ENCODE measurements at regions not wholly inside any gene's neighbourhood (a gene's known extent, or its start where the extent isn't known, plus 50 kb on each side); places are given as distances from the start of the nearest gene placed in this dataset.

- no peak overlapping the region for H3K4me3 ChIP-seq (ENCODE audit: low read length in 2 of 2)
- H3K9me3 ChIP-seq (ENCODE audit: control insufficient read depth in 2 of 2, low read length in 2 of 2) = no peaks in the 10 kb centered on the region
- H3K9ac ChIP-seq (ENCODE audit: low read length in 2 of 2) = no peak overlapping the region
- no peaks in the 10 kb centered on the region for H3K36me3 ChIP-seq (ENCODE audit: control insufficient read depth in 2 of 2, insufficient read depth in 2 of 2, low read length in 2 of 2)
- no peaks in the 10 kb centered on the region for H3K27me3 ChIP-seq (ENCODE audit: control insufficient read depth in 1 of 2, insufficient read depth in 2 of 2, low read length in 2 of 2)
- no peaks in the 10 kb centered on the region for H3K4me1 ChIP-seq (ENCODE audit: control insufficient read depth, insufficient read depth, low read length)
- no peak overlapping the region for H3K27ac ChIP-seq (ENCODE audit: low read length)
Observed at GRCh38 chr15:53843869-53844569, 84.6 kb upstream of the WDR72 start.

DNA sequence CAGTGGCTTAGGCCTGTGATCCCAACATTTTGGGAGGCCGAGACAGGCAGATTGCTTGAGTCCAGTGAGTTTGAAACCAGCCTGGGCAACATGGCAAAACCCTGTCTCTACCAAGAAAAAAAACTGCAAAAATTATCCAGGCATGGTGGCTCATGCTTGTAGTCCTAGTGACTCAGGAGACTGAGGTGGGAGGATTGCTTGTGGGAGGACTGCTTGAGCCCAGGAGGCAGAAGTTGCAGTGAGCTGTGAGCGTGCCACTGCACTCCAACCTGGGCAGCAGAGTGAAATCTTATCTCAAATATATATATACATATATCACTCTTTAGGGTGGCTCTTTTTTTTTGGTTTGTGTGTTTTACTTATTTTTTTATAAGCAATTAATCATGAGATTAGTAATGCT, 83.7 kb upstream of the WDR72 start:
- Histone ChIP-seq H3K27ac (ENCODE audit: low read length) (no peak overlapping the region), H3K27me3 (ENCODE audit: control insufficient read depth in 1 of 2, insufficient read depth in 2 of 2, low read length in 2 of 2) (no peaks in the 10 kb centered on the region), H3K9me3 (ENCODE audit: control insufficient read depth in 2 of 2, low read length in 2 of 2) (no peaks in the 10 kb centered on the region), H3K36me3 (ENCODE audit: control insufficient read depth in 2 of 2, insufficient read depth in 2 of 2, low read length in 2 of 2) (no peaks in the 10 kb centered on the region), H3K4me3 (ENCODE audit: low read length in 2 of 2) (no peak overlapping the region), H3K4me1 (ENCODE audit: control insufficient read depth, insufficient read depth, low read length) (no peaks in the 10 kb centered on the region), H3K9ac (ENCODE audit: low read length in 2 of 2) (no peak overlapping the region)

DNA sequence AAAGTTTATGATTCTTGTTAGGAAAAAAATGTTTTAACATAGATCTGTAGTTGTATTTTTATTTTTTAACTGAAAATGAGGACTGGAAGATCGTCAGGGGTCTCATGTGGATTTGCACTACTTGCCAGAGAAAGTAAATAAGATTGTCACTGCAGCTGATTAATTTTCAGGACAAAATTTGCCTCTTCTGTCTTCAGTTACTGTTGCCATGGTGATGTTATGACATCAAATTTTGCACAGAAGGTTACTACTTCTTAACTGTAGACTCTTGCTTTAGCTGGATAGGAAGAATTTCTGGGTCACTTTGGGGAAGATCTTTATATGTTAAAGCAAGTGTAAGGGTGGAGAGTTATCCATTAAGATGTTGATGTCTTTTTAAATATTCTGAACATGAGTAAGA, 82.2 kb upstream of the WDR72 start:
- no peak overlapping the region for H3K4me3 ChIP-seq (ENCODE audit: low read length in 2 of 2)
- no peaks in the 10 kb centered on the region for H3K27me3 ChIP-seq (ENCODE audit: control insufficient read depth in 1 of 2, insufficient read depth in 2 of 2, low read length in 2 of 2)
- no peaks in the 10 kb centered on the region for H3K4me1 ChIP-seq (ENCODE audit: control insufficient read depth, insufficient read depth, low read length)
- H3K9ac ChIP-seq (ENCODE audit: low read length in 2 of 2) = no peak overlapping the region
- no peak overlapping the region for H3K27ac ChIP-seq (ENCODE audit: low read length)
- H3K9me3 ChIP-seq (ENCODE audit: control insufficient read depth in 2 of 2, low read length in 2 of 2) = no peaks in the 10 kb centered on the region
- H3K36me3 ChIP-seq (ENCODE audit: control insufficient read depth in 2 of 2, insufficient read depth in 2 of 2, low read length in 2 of 2) = no peaks in the 10 kb centered on the region

GRCh38 chr15:53840681-53841080, 81.2 kb upstream of the WDR72 start:
- H3K27me3 ChIP-seq (ENCODE audit: control insufficient read depth in 1 of 2, insufficient read depth in 2 of 2, low read length in 2 of 2) = no peaks in the 10 kb centered on the region
- no peak overlapping the region for H3K27ac ChIP-seq (ENCODE audit: low read length)
- H3K4me1 ChIP-seq (ENCODE audit: control insufficient read depth, insufficient read depth, low read length) = no peaks in the 10 kb centered on the region
- no peaks in the 10 kb centered on the region for H3K9me3 ChIP-seq (ENCODE audit: control insufficient read depth in 2 of 2, low read length in 2 of 2)
- H3K4me3 ChIP-seq (ENCODE audit: low read length in 2 of 2) = no peak overlapping the region
- H3K36me3 ChIP-seq (ENCODE audit: control insufficient read depth in 2 of 2, insufficient read depth in 2 of 2, low read length in 2 of 2) = no peaks in the 10 kb centered on the region
- no peak overlapping the region for H3K9ac ChIP-seq (ENCODE audit: low read length in 2 of 2)

GRCh38 chr15:53837263-53837662, 77.8 kb upstream of the WDR72 start:
- Histone ChIP-seq H3K4me3 (ENCODE audit: low read length in 2 of 2) (no peak overlapping the region), H3K9me3 (ENCODE audit: control insufficient read depth in 2 of 2, low read length in 2 of 2) (no peaks in the 10 kb centered on the region), H3K9ac (ENCODE audit: low read length in 2 of 2) (no peak overlapping the region), H3K36me3 (ENCODE audit: control insufficient read depth in 2 of 2, insufficient read depth in 2 of 2, low read length in 2 of 2) (no peaks in the 10 kb centered on the region), H3K27me3 (ENCODE audit: control insufficient read depth in 1 of 2, insufficient read depth in 2 of 2, low read length in 2 of 2) (no peaks in the 10 kb centered on the region), H3K27ac (ENCODE audit: low read length) (no peak overlapping the region), H3K4me1 (ENCODE audit: control insufficient read depth, insufficient read depth, low read length) (peaks cover 5% of the 10 kb centered on the region)

- Histone ChIP-seq H3K36me3 (ENCODE audit: control insufficient read depth in 2 of 2, insufficient read depth in 2 of 2, low read length in 2 of 2) (no peaks in the 10 kb centered on the region), H3K9me3 (ENCODE audit: control insufficient read depth in 2 of 2, low read length in 2 of 2) (no peaks in the 10 kb centered on the region), H3K27me3 (ENCODE audit: control insufficient read depth in 1 of 2, insufficient read depth in 2 of 2, low read length in 2 of 2) (no peaks in the 10 kb centered on the region), H3K27ac (ENCODE audit: low read length) (no peak overlapping the region), H3K4me3 (ENCODE audit: low read length in 2 of 2) (no peak overlapping the region), H3K4me1 (ENCODE audit: control insufficient read depth, insufficient read depth, low read length) (peaks cover 5% of the 10 kb centered on the region), H3K9ac (ENCODE audit: low read length in 2 of 2) (no peak overlapping the region)
Observed at GRCh38 chr15:53836618-53837017, 77.2 kb upstream of the WDR72 start.

DNA sequence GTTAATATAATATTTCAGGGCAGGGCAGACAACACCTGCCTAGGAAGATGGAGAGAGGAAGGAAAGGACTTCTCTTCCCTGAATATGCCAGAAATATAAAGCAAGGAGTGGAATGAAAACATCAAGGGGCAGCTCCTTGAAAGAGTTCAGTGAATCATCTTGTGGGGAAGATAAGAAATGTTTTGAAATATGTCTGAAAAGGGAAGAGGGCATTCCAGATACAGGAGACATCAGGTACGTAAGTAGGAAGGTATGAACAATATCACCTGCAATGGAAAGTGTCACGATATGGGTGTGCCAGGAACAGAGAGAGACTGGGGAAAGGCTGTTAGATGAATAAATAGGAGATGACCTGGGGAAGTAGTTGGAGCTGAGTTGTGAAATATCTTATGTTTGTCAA, 75.8 kb upstream of the WDR72 start:
- H3K4me3 ChIP-seq (ENCODE audit: low read length in 2 of 2) = no peak overlapping the region
- H3K36me3 ChIP-seq (ENCODE audit: control insufficient read depth in 2 of 2, insufficient read depth in 2 of 2, low read length in 2 of 2) = no peaks in the 10 kb centered on the region
- no peaks in the 10 kb centered on the region for H3K9me3 ChIP-seq (ENCODE audit: control insufficient read depth in 2 of 2, low read length in 2 of 2)
- H3K4me1 ChIP-seq (ENCODE audit: control insufficient read depth, insufficient read depth, low read length) = peaks cover 5% of the 10 kb centered on the region
- no peaks in the 10 kb centered on the region for H3K27me3 ChIP-seq (ENCODE audit: control insufficient read depth in 1 of 2, insufficient read depth in 2 of 2, low read length in 2 of 2)
- H3K9ac ChIP-seq (ENCODE audit: low read length in 2 of 2) = no peak overlapping the region
- no peak overlapping the region for H3K27ac ChIP-seq (ENCODE audit: low read length)

- Histone ChIP-seq H3K27me3 (ENCODE audit: control insufficient read depth in 1 of 2, insufficient read depth in 2 of 2, low read length in 2 of 2) (no peaks in the 10 kb centered on the region), H3K36me3 (ENCODE audit: control insufficient read depth in 2 of 2, insufficient read depth in 2 of 2, low read length in 2 of 2) (no peaks in the 10 kb centered on the region), H3K4me3 (ENCODE audit: low read length in 2 of 2) (no peak overlapping the region), H3K9ac (ENCODE audit: low read length in 2 of 2) (no peak overlapping the region), H3K4me1 (ENCODE audit: control insufficient read depth, insufficient read depth, low read length) (peaks cover 5% of the 10 kb centered on the region), H3K27ac (ENCODE audit: low read length) (no peak overlapping the region), H3K9me3 (ENCODE audit: control insufficient read depth in 2 of 2, low read length in 2 of 2) (no peaks in the 10 kb centered on the region)
Observed at GRCh38 chr15:53834214-53834613, 74.8 kb upstream of the WDR72 start.

DNA sequence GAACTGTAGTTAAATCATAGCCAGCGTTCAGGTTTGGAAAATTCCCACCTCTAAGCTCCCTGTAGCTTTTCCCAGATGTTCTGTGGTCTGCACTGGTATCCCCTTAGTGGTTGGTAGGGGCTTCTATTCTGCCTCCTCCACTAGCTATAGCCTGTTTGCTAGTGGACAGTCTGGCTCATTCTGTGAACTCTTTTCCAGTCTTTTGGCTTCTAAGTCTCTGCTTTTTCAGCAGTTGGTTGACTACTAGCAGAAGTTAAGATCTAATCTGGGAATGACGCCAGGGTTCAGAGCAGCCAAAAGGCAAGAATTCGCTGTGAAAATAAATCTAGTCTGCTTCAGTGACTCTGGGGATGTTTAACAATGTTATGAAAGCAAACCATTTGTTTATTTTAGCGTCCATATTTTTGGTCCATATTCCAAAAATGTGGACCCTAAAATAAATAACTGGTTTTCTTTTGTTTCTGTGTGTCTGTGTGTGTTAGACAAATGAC, 73.7 kb upstream of the WDR72 start:
- H3K4me3 ChIP-seq (ENCODE audit: low read length in 2 of 2) = no peak overlapping the region
- H3K9ac ChIP-seq (ENCODE audit: low read length in 2 of 2) = no peak overlapping the region
- no peaks in the 10 kb centered on the region for H3K27me3 ChIP-seq (ENCODE audit: control insufficient read depth in 1 of 2, insufficient read depth in 2 of 2, low read length in 2 of 2)
- H3K27ac ChIP-seq (ENCODE audit: low read length) = no peak overlapping the region
- H3K9me3 ChIP-seq (ENCODE audit: control insufficient read depth in 2 of 2, low read length in 2 of 2) = no peaks in the 10 kb centered on the region
- no peaks in the 10 kb centered on the region for H3K36me3 ChIP-seq (ENCODE audit: control insufficient read depth in 2 of 2, insufficient read depth in 2 of 2, low read length in 2 of 2)
- peaks cover 5% of the 10 kb centered on the region for H3K4me1 ChIP-seq (ENCODE audit: control insufficient read depth, insufficient read depth, low read length)

- Histone ChIP-seq H3K4me3 (ENCODE audit: low read length in 2 of 2) (no peak overlapping the region), H3K9me3 (ENCODE audit: control insufficient read depth in 2 of 2, low read length in 2 of 2) (no peaks in the 10 kb centered on the region), H3K27me3 (ENCODE audit: control insufficient read depth in 1 of 2, insufficient read depth in 2 of 2, low read length in 2 of 2) (no peaks in the 10 kb centered on the region), H3K36me3 (ENCODE audit: control insufficient read depth in 2 of 2, insufficient read depth in 2 of 2, low read length in 2 of 2) (no peaks in the 10 kb centered on the region), H3K4me1 (ENCODE audit: control insufficient read depth, insufficient read depth, low read length) (peaks cover 5% of the 10 kb centered on the region), H3K27ac (ENCODE audit: low read length) (no peak overlapping the region), H3K9ac (ENCODE audit: low read length in 2 of 2) (no peak overlapping the region)
Observed at GRCh38 chr15:53831907-53832770, 72.7 kb upstream of the WDR72 start.
